ENCODE measurements at regions not wholly inside any gene's neighbourhood (a gene's known extent, or its start where the extent isn't known, plus 50 kb on each side); places are given as distances from the start of the nearest gene placed in this dataset.
"Not testable (repeated sequence)": the region's sequence is repeated elsewhere in the genome, so short reads cannot be mapped to it uniquely, and the experiment has no call there.

- intact Hi-C loops (cut with micrococcal nuclease), result no loop called here
Measured at GRCh38 chr11:134731213-134731961, 319.3 kb upstream of the B3GAT1 start.

GRCh38 chr11:134730561-134731212 lies 318.6 kb upstream of the B3GAT1 start:
- intact Hi-C loops (cut with micrococcal nuclease), result no loop called here

GRCh38 chr11:134730101-134730500 lies 318.1 kb upstream of the B3GAT1 start:
- intact Hi-C loops (cut with micrococcal nuclease), result no loop called here

- intact Hi-C loops (cut with micrococcal nuclease), result no loop called here
Measured at GRCh38 chr11:134728186-134728585, 316.1 kb upstream of the B3GAT1 start.

- intact Hi-C loops (cut with micrococcal nuclease), result no loop called here
Measured at GRCh38 chr11:134727636-134728035, 315.6 kb upstream of the B3GAT1 start.

- intact Hi-C loops (cut with micrococcal nuclease), result no loop called here
Measured at GRCh38 chr11:134727204-134727603, 315.2 kb upstream of the B3GAT1 start.

- intact Hi-C loops (cut with micrococcal nuclease), result no loop called here
Measured at GRCh38 chr11:134725716-134726639, 313.9 kb upstream of the B3GAT1 start.

GRCh38 chr11:134725211-134725610 lies 313.2 kb upstream of the B3GAT1 start:
- intact Hi-C loops (cut with micrococcal nuclease), result no loop called here

- intact Hi-C loops (cut with micrococcal nuclease), result no loop called here
Measured at GRCh38 chr11:134724779-134725140, 312.7 kb upstream of the B3GAT1 start.

GRCh38 chr11:134724106-134724778 lies 312.2 kb upstream of the B3GAT1 start:
- intact Hi-C loops (cut with micrococcal nuclease), result no loop called here

- intact Hi-C loops (cut with micrococcal nuclease), result not testable (repeated sequence)
Measured at GRCh38 chr11:134720691-134721070, 308.6 kb upstream of the B3GAT1 start.

- intact Hi-C loops (cut with micrococcal nuclease), result not testable (repeated sequence)
Measured at GRCh38 chr11:134719940-134720690, 308.1 kb upstream of the B3GAT1 start.

- intact Hi-C loops (cut with micrococcal nuclease), result no loop called here
Measured at GRCh38 chr11:134719397-134719796, 307.4 kb upstream of the B3GAT1 start.

GRCh38 chr11:134716582-134716981 lies 304.5 kb upstream of the B3GAT1 start:
- intact Hi-C loops (cut with micrococcal nuclease), result no loop called here

- intact Hi-C loops (cut with micrococcal nuclease), result no loop called here
Measured at GRCh38 chr11:134714021-134714656, 302.1 kb upstream of the B3GAT1 start.

GRCh38 chr11:134712228-134713145 lies 300.4 kb upstream of the B3GAT1 start:
- intact Hi-C loops (cut with micrococcal nuclease), result no loop called here

- intact Hi-C loops (cut with micrococcal nuclease), result no loop called here
Measured at GRCh38 chr11:134711588-134711987, 299.5 kb upstream of the B3GAT1 start.

- intact Hi-C loops (cut with micrococcal nuclease), result no loop called here
Measured at GRCh38 chr11:134710861-134711407, 298.9 kb upstream of the B3GAT1 start.

GRCh38 chr11:134705858-134706257 lies 293.8 kb upstream of the B3GAT1 start:
- intact Hi-C loops (cut with micrococcal nuclease), result no loop called here
